ENCODE measurements at regions not wholly inside any gene's neighbourhood (a gene's known extent, or its start where the extent isn't known, plus 50 kb on each side); places are given as distances from the start of the nearest gene placed in this dataset.

- TF ChIP-seq CTCF (conservative IDR thresholded peaks at IDR 0.05; ENCODE audit: low read depth in 2 of 2) (no peak), REST (IDR thresholded peaks at IDR 0.05; ENCODE audit: unreplicated experiment) (no peak), POLR2AphosphoS5 (IDR thresholded peaks at IDR 0.05; ENCODE audit: low read depth) (no peak), EZH2 (IDR thresholded peaks at IDR 0.05; ENCODE audit: low read depth, unreplicated experiment) (no peak)
Observed at GRCh38 chr7:68152205-68152604, 1155.6 kb downstream of the TYW1 start.
